ENCODE measurements at regions not wholly inside any gene's neighbourhood (a gene's known extent, or its start where the extent isn't known, plus 50 kb on each side); places are given as distances from the start of the nearest gene placed in this dataset.
"Not testable (repeated sequence)": the region's sequence is repeated elsewhere in the genome, so short reads cannot be mapped to it uniquely, and the experiment has no call there.

GRCh38 chr4:137949746-137950145 is 292.4 kb downstream of the SLC7A11 start:
- DNase-seq (no peak), ATAC-seq (ENCODE audit: insufficient read depth, low read depth) (no peak)
- Histone ChIP-seq H3K27me3 (ENCODE audit: insufficient read depth, low read length, poor library complexity) (no peaks in the 10 kb centered on the region), H3K9ac (ENCODE audit: low read depth, low read length) (no peak overlapping the region), H3K9me3 (ENCODE audit: insufficient read depth, low read length, severe bottlenecking) (no peaks in the 10 kb centered on the region), H2AFZ (ENCODE audit: low read depth, low read length) (no peak overlapping the region), H3K27ac (ENCODE audit: low read length) (no peak overlapping the region), H3K4me1 (ENCODE audit: insufficient read depth, low read length) (no peaks in the 10 kb centered on the region), H3K36me3 (ENCODE audit: insufficient read depth, low read length) (no peaks in the 10 kb centered on the region), H4K20me1 (ENCODE audit: insufficient read depth, low read length) (no peaks in the 10 kb centered on the region), H3K4me3 (ENCODE audit: low read depth in 1 of 2, low read length in 2 of 2) (no peak overlapping the region), H3K4me2 (ENCODE audit: insufficient read depth, low read length) (no peak overlapping the region), H3K79me2 (ENCODE audit: insufficient read depth, low read length) (no peaks in the 10 kb centered on the region)
- TF ChIP-seq, protein P1, sequence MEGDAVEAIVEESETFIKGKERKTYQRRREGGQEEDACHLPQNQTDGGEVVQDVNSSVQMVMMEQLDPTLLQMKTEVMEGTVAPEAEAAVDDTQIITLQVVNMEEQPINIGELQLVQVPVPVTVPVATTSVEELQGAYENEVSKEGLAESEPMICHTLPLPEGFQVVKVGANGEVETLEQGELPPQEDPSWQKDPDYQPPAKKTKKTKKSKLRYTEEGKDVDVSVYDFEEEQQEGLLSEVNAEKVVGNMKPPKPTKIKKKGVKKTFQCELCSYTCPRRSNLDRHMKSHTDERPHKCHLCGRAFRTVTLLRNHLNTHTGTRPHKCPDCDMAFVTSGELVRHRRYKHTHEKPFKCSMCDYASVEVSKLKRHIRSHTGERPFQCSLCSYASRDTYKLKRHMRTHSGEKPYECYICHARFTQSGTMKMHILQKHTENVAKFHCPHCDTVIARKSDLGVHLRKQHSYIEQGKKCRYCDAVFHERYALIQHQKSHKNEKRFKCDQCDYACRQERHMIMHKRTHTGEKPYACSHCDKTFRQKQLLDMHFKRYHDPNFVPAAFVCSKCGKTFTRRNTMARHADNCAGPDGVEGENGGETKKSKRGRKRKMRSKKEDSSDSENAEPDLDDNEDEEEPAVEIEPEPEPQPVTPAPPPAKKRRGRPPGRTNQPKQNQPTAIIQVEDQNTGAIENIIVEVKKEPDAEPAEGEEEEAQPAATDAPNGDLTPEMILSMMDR (IDR thresholded peaks at IDR 0.05; ENCODE audit: borderline replicate concordance, extremely low read depth, low read length, poor library complexity, severe bottlenecking), result no peak
- TF ChIP-seq EZH2 (IDR thresholded peaks at IDR 0.05; ENCODE audit: borderline replicate concordance, low read depth, low read length, severe bottlenecking), result no peak

DNA sequence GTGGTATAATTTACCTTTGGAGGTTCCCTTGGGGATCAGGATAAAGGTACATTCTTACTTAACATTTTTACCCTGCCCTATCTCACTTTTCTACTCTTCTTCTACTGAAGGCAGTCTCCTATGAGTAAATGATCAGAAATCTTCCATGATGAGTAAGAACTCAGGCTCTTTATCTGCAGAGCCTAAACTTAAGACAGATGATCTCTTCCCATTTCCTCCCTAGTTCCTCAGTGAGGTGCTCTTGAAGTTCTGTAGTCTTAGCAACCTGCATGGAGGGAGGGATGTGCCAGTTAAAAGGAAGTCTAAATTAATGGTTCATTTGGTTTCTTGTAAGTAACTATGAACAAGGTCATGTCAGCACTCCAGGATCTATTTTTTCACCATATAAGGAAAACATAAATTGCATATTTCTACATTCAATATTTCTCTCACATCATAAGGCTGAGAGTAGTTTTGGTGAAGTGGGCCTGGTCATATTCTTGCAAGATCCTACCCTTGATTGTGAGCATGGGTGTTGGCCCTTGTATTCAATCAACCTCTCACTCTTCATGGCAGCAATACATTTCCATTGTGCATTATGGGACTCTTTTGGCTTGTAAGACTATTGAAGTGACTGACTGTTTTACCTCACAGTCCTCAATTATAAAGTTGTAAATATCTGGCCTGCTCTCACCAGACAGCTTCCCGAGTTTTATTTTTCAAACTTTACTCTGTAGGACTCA is 295.5 kb downstream of the SLC7A11 start:
- ATAC-seq (ENCODE audit: insufficient read depth, low read depth) (no peak), DNase-seq (no peak)
- Histone ChIP-seq H3K4me1 (ENCODE audit: insufficient read depth, low read length) (no peaks in the 10 kb centered on the region), H3K9ac (ENCODE audit: low read depth, low read length) (no peak overlapping the region), H4K20me1 (ENCODE audit: insufficient read depth, low read length) (no peaks in the 10 kb centered on the region), H3K27ac (ENCODE audit: low read length) (no peak overlapping the region), H3K9me3 (ENCODE audit: insufficient read depth, low read length, severe bottlenecking) (no peaks in the 10 kb centered on the region), H2AFZ (ENCODE audit: low read depth, low read length) (no peak overlapping the region), H3K79me2 (ENCODE audit: insufficient read depth, low read length) (no peaks in the 10 kb centered on the region), H3K4me3 (ENCODE audit: low read depth in 1 of 2, low read length in 2 of 2) (no peak overlapping the region), H3K36me3 (ENCODE audit: insufficient read depth, low read length) (no peaks in the 10 kb centered on the region), H3K4me2 (ENCODE audit: insufficient read depth, low read length) (no peak overlapping the region), H3K27me3 (ENCODE audit: insufficient read depth, low read length, poor library complexity) (no peaks in the 10 kb centered on the region)
- no peak for TF ChIP-seq EZH2 (IDR thresholded peaks at IDR 0.05; ENCODE audit: borderline replicate concordance, low read depth, low read length, severe bottlenecking)
- TF ChIP-seq, protein P1 (IDR thresholded peaks at IDR 0.05; ENCODE audit: borderline replicate concordance, extremely low read depth, low read length, poor library complexity, severe bottlenecking), result no peak

DNA sequence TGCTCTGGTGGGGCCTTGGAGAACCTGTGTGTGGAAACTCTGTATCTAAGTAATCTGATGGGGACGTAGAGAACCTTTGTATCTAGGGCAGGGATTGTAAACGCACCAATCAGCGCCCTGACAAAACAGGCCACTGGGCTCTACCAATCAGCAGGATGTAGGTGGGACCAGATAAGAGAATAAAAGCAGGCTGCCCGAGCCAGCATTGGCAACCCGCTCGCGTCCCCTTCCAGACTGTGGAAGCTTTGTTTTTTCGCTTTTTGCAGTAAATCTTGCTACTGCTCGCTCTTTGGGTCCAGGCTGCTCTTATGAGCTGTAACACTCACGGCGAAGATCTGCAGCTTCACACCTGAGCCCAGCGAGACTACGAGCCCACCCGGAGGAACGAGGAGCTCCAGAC is 299.3 kb downstream of the SLC7A11 start:
- not testable (repeated sequence) for H3K36me3 ChIP-seq (ENCODE audit: insufficient read depth, low read length); H3K27ac ChIP-seq (ENCODE audit: low read length); H3K4me3 ChIP-seq (ENCODE audit: low read depth in 1 of 2, low read length in 2 of 2); H3K27me3 ChIP-seq (ENCODE audit: insufficient read depth, low read length, poor library complexity); H2AFZ ChIP-seq (ENCODE audit: low read depth, low read length); H3K4me1 ChIP-seq (ENCODE audit: insufficient read depth, low read length); H3K4me2 ChIP-seq (ENCODE audit: insufficient read depth, low read length); H3K79me2 ChIP-seq (ENCODE audit: insufficient read depth, low read length); H4K20me1 ChIP-seq (ENCODE audit: insufficient read depth, low read length); H3K9me3 ChIP-seq (ENCODE audit: insufficient read depth, low read length, severe bottlenecking); ATAC-seq (ENCODE audit: insufficient read depth, low read depth); DNase-seq; H3K9ac ChIP-seq (ENCODE audit: low read depth, low read length)

DNA sequence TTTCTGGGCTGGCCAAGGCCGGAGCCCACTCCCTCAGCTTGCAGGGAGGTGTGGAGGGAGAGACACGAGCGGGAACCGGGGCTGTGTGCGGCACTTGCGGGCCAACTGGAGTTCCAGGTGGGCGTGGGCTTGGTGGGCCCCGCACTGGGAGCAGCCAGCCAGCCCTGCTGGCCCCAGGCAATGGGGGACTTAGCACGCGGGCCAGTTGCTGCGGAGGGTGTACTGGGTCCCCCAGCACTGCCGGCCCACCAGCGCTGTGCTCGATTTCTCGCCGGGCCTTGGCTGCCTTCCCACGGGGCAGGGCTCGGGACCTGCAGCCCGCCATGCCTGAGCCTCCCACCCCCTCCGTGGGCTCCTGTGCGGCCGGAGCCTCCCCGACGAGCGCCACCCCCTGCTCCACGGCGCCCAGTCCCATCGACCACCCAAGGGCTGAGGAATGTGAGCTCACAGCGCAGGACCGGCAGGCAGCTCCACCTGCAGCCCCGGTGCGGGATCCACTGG is 300.1 kb downstream of the SLC7A11 start:
- not testable (repeated sequence) for H2AFZ ChIP-seq (ENCODE audit: low read depth, low read length); ATAC-seq (ENCODE audit: insufficient read depth, low read depth); H3K4me2 ChIP-seq (ENCODE audit: insufficient read depth, low read length)

More for the DNA sequence above, 300.1 kb downstream of the SLC7A11 start:
- H3K27me3 ChIP-seq (ENCODE audit: insufficient read depth, low read length, poor library complexity); H3K4me3 ChIP-seq (ENCODE audit: low read depth in 1 of 2, low read length in 2 of 2); H3K4me1 ChIP-seq (ENCODE audit: insufficient read depth, low read length); H4K20me1 ChIP-seq (ENCODE audit: insufficient read depth, low read length); H3K79me2 ChIP-seq (ENCODE audit: insufficient read depth, low read length); H3K9me3 ChIP-seq (ENCODE audit: insufficient read depth, low read length, severe bottlenecking); H3K36me3 ChIP-seq (ENCODE audit: insufficient read depth, low read length); DNase-seq; H3K9ac ChIP-seq (ENCODE audit: low read depth, low read length); H3K27ac ChIP-seq (ENCODE audit: low read length): not testable (repeated sequence)
